B cell (primary cell): ENCODE measurements at regions not wholly inside any gene's neighbourhood (a gene's known extent, or its start where the extent isn't known, plus 50 kb on each side); places are given as distances from the start of the nearest gene placed in this dataset.
A peak's percentile ranks its signal among the peaks of the same experiment; 100 is the strongest.

ENCODE experiments used
- ATAC-seq: fragments of 200-7000 bp; cut with Tn5 transposase; one replicate; pipeline ENCODE4 v1.10.0; 2021; ENCODE audit warnings: low read depth, mild to moderate bottlenecking, moderate number of reproducible peaks, moderate library complexity
- CTCF ChIA-PET: fragments of 350-600 bp; sonication (Branson Sonifier 250); formaldehyde crosslinking; loops from one replicate; lab custom pipeline; 2021; ENCODE audit warnings: antibody characterized with exemption, inconsistent platforms; lab: Charles Lee
- POLR2A ChIA-PET: fragments of 350-600 bp; sonication (Branson Sonifier 250); formaldehyde crosslinking; loops from one replicate; lab custom pipeline; 2021; ENCODE audit warnings: antibody characterized with exemption; lab: Charles Lee
- DNase-seq: peaks from one replicate; pipeline ENCODE4 v3.0.0; 2013
- H2AFZ ChIP-seq: 2 replicates; pipeline ENCODE4 v1.6.1; 2012; ENCODE audit warnings: mild to moderate bottlenecking, low read depth, low read length; ENCODE audit not compliant: insufficient read depth, poor library complexity, severe bottlenecking
- H3K27ac ChIP-seq, 2 donors: 1 replicate in 1 of 2; 2 replicates in 1 of 2; pipeline ENCODE4 v1.5.1; 2012 to 2013; ENCODE audit warnings: low read length in 2 of 2, mild to moderate bottlenecking in 2 of 2, moderate library complexity in 1 of 2
- H3K27me3 ChIP-seq, 4 experiments: fragments of 200-600 bp in 1 of 4; sonication (generic) in 1 of 4; replicated peaks in 1 of 4; 1 replicate in 2 of 4; 2 replicates in 2 of 4; pipeline versions ENCODE4 v1.6.1 to v1.7.0; 2013 to 2016; ENCODE audit warnings: low read length in 3 of 4, mild to moderate bottlenecking in 2 of 4, mixed read lengths in 1 of 4, moderate library complexity in 1 of 4; ENCODE audit not compliant: insufficient read depth in 4 of 4, control insufficient read depth in 3 of 4; ENCODE audit errors: control extremely low read depth in 1 of 4
- H3K36me3 ChIP-seq, 2 experiments: replicated peaks in 1 of 2; 1 replicate in 1 of 2; 2 replicates in 1 of 2; pipeline versions ENCODE4 v1.6.1 to v1.7.1; 2013; ENCODE audit warnings: low read length in 1 of 2; ENCODE audit not compliant: insufficient read depth in 2 of 2, control insufficient read depth in 1 of 2; ENCODE audit errors: control extremely low read depth in 1 of 2, extremely low read depth in 1 of 2
- H3K4me1 ChIP-seq, 2 donors: fragments of 200-600 bp in 1 of 2; sonication (generic) in 1 of 2; 1 replicate in 1 of 2; 2 replicates in 1 of 2; pipeline versions ENCODE4 v1.5.1 to v1.6.1; 2013 to 2017; ENCODE audit warnings: low read length in 2 of 2; ENCODE audit not compliant: control insufficient read depth in 2 of 2, insufficient read depth in 2 of 2
- H3K4me2 ChIP-seq: replicated peaks from 2 replicates; pipeline ENCODE3; 2012; ENCODE audit warnings: mild to moderate bottlenecking, low read depth, low read length; ENCODE audit not compliant: poor library complexity, severe bottlenecking
- H3K4me3 ChIP-seq, 5 experiments: fragments of 200-600 bp in 1 of 5; sonication (generic) in 1 of 5; 1 replicate in 3 of 5; 2 replicates in 2 of 5; pipeline versions ENCODE4 v1.5.1 to v1.7.0; 2011 to 2016; ENCODE audit warnings: low read length in 4 of 5, mild to moderate bottlenecking in 4 of 5, low read depth in 2 of 5, control low read depth in 1 of 5, moderate library complexity in 1 of 5; ENCODE audit not compliant: insufficient read depth in 1 of 5; ENCODE audit errors: control extremely low read depth in 1 of 5, extremely low read depth in 1 of 5
- H3K79me2 ChIP-seq: fragments of 200-600 bp; sonication (generic); one replicate; pipeline ENCODE4 v1.6.0; 2016; ENCODE audit warnings: low read length; ENCODE audit not compliant: control insufficient read depth, insufficient read depth
- H3K9ac ChIP-seq: fragments of 200-600 bp; sonication (generic); 2 replicates; pipeline ENCODE4 v1.6.1; 2017; ENCODE audit warnings: mild to moderate bottlenecking, low read length, moderate library complexity
- H3K9me3 ChIP-seq, 3 donors: one replicate each; pipeline versions ENCODE4 v1.6.1 to v1.7.1; 2013; ENCODE audit warnings: low read length in 2 of 3; ENCODE audit not compliant: control insufficient read depth in 2 of 3, insufficient read depth in 1 of 3; ENCODE audit errors: control extremely low read depth in 1 of 3
- H4K20me1 ChIP-seq: 2 replicates; pipeline ENCODE4 v1.6.0; 2012; ENCODE audit warnings: mild to moderate bottlenecking, low read length; ENCODE audit not compliant: insufficient read depth, control insufficient read depth, poor library complexity, severe bottlenecking
- H3K27ac Mint-ChIP-seq: one replicate; pipeline ENCODE4 v1.8.0; 2021; ENCODE audit warnings: mixed read lengths
- H3K27me3 Mint-ChIP-seq: one replicate; pipeline ENCODE4 v1.8.0; 2021; ENCODE audit warnings: mixed read lengths
- H3K4me1 Mint-ChIP-seq: one replicate; pipeline ENCODE4 v1.8.0; 2021; ENCODE audit warnings: mixed read lengths
- H3K4me3 Mint-ChIP-seq: one replicate; pipeline ENCODE4 v1.8.0; 2021; ENCODE audit warnings: mixed read lengths
- H3K9me3 Mint-ChIP-seq: one replicate; pipeline ENCODE4 v1.8.0; 2022; ENCODE audit warnings: mixed read lengths; ENCODE audit not compliant: insufficient read depth
- EZH2 ChIP-seq: IDR thresholded peaks from 2 replicates; pipeline ENCODE4 v1.6.1; 2012; ENCODE audit warnings: borderline replicate concordance, low read depth, mild to moderate bottlenecking, moderate library complexity, low read length; ENCODE audit not compliant: insufficient read depth, poor library complexity, severe bottlenecking
- WGBS: methylation state at CpG from one replicate; pipeline ENCODE4 v1.1.5; 2013; ENCODE audit warnings: missing lambda C conversion rate; ENCODE audit not compliant: insufficient coverage; 5-methylcytosine and 5-hydroxymethylcytosine counted together
- intact Hi-C: fragments of 100-400 bp; cut with micrococcal nuclease; formaldehyde crosslinking; loops from one replicate; pipeline ENCODE4 v1.10.0; 2022
- TF ChIP-seq, protein P1 (sequence below): fragments of 200-600 bp; IDR thresholded peaks from one replicate; pipeline ENCODE4 v1.8.0; 2022; ENCODE audit warnings: antibody characterized with exemption, mild to moderate bottlenecking

- Histone ChIP-seq H2AFZ (peak overlapping the region; percentile 43), H3K27me3 (no peaks in the 10 kb centered on the region), H3K9ac (no peak overlapping the region), H3K27ac (peak overlapping the region in 1 of 2 donors; percentile 7), H3K4me3 (peak overlapping the region in 1 of 5 experiments; percentile 27), H3K36me3 (no peaks in the 10 kb centered on the region), H3K4me1 (peaks cover 8 to 10% of the 10 kb centered on the region in 2 donors), H3K9me3 (no peaks in the 10 kb centered on the region), H3K4me2 (peak overlapping the region; percentile 39), H4K20me1 (no peaks in the 10 kb centered on the region), H3K79me2 (no peaks in the 10 kb centered on the region)
- no CpG with 5 or more reads among the region's 1 CpG for WGBS
- intact Hi-C loops = no loop called here
- Mint-ChIP-seq H3K4me3 (peak overlapping the region; percentile 7), H3K27me3 (no peaks in the 10 kb centered on the region), H3K27ac (no peak overlapping the region), H3K4me1 (peaks cover 21% of the 10 kb centered on the region), H3K9me3 (peaks cover 3% of the 10 kb centered on the region)
- POLR2A ChIA-PET = no interaction called here
- CTCF ChIA-PET = no interaction called here
- DNase-seq (no peak), ATAC-seq (no peak)
- no peak for TF ChIP-seq EZH2
- TF ChIP-seq, protein P1, sequence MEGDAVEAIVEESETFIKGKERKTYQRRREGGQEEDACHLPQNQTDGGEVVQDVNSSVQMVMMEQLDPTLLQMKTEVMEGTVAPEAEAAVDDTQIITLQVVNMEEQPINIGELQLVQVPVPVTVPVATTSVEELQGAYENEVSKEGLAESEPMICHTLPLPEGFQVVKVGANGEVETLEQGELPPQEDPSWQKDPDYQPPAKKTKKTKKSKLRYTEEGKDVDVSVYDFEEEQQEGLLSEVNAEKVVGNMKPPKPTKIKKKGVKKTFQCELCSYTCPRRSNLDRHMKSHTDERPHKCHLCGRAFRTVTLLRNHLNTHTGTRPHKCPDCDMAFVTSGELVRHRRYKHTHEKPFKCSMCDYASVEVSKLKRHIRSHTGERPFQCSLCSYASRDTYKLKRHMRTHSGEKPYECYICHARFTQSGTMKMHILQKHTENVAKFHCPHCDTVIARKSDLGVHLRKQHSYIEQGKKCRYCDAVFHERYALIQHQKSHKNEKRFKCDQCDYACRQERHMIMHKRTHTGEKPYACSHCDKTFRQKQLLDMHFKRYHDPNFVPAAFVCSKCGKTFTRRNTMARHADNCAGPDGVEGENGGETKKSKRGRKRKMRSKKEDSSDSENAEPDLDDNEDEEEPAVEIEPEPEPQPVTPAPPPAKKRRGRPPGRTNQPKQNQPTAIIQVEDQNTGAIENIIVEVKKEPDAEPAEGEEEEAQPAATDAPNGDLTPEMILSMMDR = no peak
Measured at GRCh38 chr3:23099021-23099420, 104.1 kb upstream of the UBE2E2 start.

GRCh38 chr3:23099677-23100076, 103.5 kb upstream of the UBE2E2 start:
- Mint-ChIP-seq H3K9me3 (peaks cover 3% of the 10 kb centered on the region), H3K4me3 (peak overlapping the region; percentile 18), H3K27ac (peak overlapping the region; percentile 62), H3K27me3 (no peaks in the 10 kb centered on the region), H3K4me1 (peaks cover 21% of the 10 kb centered on the region)
- Histone ChIP-seq H3K79me2 (no peaks in the 10 kb centered on the region), H3K4me3 (peak overlapping the region in 1 of 5 experiments; percentile 27), H4K20me1 (no peaks in the 10 kb centered on the region), H3K27me3 (no peaks in the 10 kb centered on the region), H3K4me1 (peaks cover 8 to 10% of the 10 kb centered on the region in 2 donors), H3K9me3 (no peaks in the 10 kb centered on the region), H3K27ac (peak overlapping the region in 1 of 2 donors; percentile 7), H3K4me2 (peak overlapping the region; percentile 39), H3K36me3 (no peaks in the 10 kb centered on the region), H3K9ac (no peak overlapping the region), H2AFZ (peak overlapping the region; percentile 43)
- DNase-seq (no peak), ATAC-seq (no peak)
- 67% methylated on average over 2 of the region's 2 CpGs for WGBS
- ChIA-PET CTCF (no interaction called here), POLR2A (no interaction called here)
- intact Hi-C loops = no loop called here
- TF ChIP-seq, protein P1 = no peak
- TF ChIP-seq EZH2 = no peak
